SH-SY5Y (cell line): ENCODE measurements at regions not wholly inside any gene's neighbourhood (a gene's known extent, or its start where the extent isn't known, plus 50 kb on each side); places are given as distances from the start of the nearest gene placed in this dataset.

Experiments used
- GATA2 ChIP-seq: IDR thresholded peaks from 2 replicates; pipeline ENCODE4 v1.6.1; 2011; ENCODE audit warnings: mild to moderate bottlenecking, low read depth, low read length
- GATA3 ChIP-seq: IDR thresholded peaks from 2 replicates; pipeline ENCODE4 v1.6.1; 2011; ENCODE audit warnings: low read depth, mild to moderate bottlenecking, low read length, moderate library complexity

- TF ChIP-seq GATA2, result no peak
- no peak for TF ChIP-seq GATA3
These were observed 321.5 kb upstream of the ZNF32 start for GRCh38 chr10:43970018-43970698.
